Hepatocyte (in vitro differentiated cells): ENCODE measurements at regions not wholly inside any gene's neighbourhood (a gene's known extent, or its start where the extent isn't known, plus 50 kb on each side); places are given as distances from the start of the nearest gene placed in this dataset.
"Not testable (repeated sequence)": the region's sequence is repeated elsewhere in the genome, so short reads cannot be mapped to it uniquely, and the experiment has no call there.

Source experiments
- DNase-seq: peaks from one replicate; pipeline ENCODE4 v3.0.0-alpha.2; 2016; ENCODE audit warnings: low spot score
- H2AFZ ChIP-seq: fragments of 200-600 bp; sonication (generic); 2 replicates; pipeline ENCODE4 v1.6.0; 2016; ENCODE audit warnings: antibody characterized with exemption, mild to moderate bottlenecking
- H3K27ac ChIP-seq: fragments of 200-600 bp; sonication (generic); 2 replicates; pipeline ENCODE4 v1.5.1; 2016; ENCODE audit warnings: mild to moderate bottlenecking
- H3K27me3 ChIP-seq: fragments of 200-600 bp; sonication (generic); 2 replicates; pipeline ENCODE4 v1.6.1; 2016
- H3K36me3 ChIP-seq: fragments of 200-600 bp; sonication (generic); replicated peaks from 2 replicates; pipeline ENCODE4 v1.5.1; 2016; ENCODE audit warnings: low read depth; ENCODE audit not compliant: insufficient read depth
- H3K4me1 ChIP-seq: fragments of 200-600 bp; sonication (generic); 2 replicates; pipeline ENCODE4 v1.5.1; 2016; ENCODE audit warnings: mild to moderate bottlenecking, moderate library complexity; ENCODE audit not compliant: insufficient read depth
- H3K4me2 ChIP-seq: fragments of 200-600 bp; sonication (generic); 2 replicates; pipeline ENCODE4 v1.6.0; 2016
- H3K4me3 ChIP-seq: fragments of 200-600 bp; sonication (generic); 2 replicates; pipeline ENCODE4 v1.5.1; 2016; ENCODE audit warnings: mild to moderate bottlenecking
- H3K79me2 ChIP-seq: fragments of 200-600 bp; sonication (generic); 2 replicates; pipeline ENCODE4 v1.6.0; 2017; ENCODE audit warnings: mild to moderate bottlenecking
- H3K9me2 ChIP-seq: fragments of 200-600 bp; sonication (generic); replicated peaks from 2 replicates; pipeline ENCODE4 v1.6.0; 2017; ENCODE audit warnings: mild to moderate bottlenecking; ENCODE audit not compliant: insufficient read depth
- H3K9me3 ChIP-seq: fragments of 200-600 bp; sonication (generic); 2 replicates; pipeline ENCODE4 v1.5.1; 2016; ENCODE audit warnings: low read depth, mild to moderate bottlenecking
- H4K20me1 ChIP-seq: fragments of 200-600 bp; sonication (generic); 2 replicates; pipeline ENCODE4 v1.6.0; 2016; ENCODE audit warnings: mild to moderate bottlenecking; ENCODE audit not compliant: insufficient read depth, poor library complexity, severe bottlenecking
- EZH2 ChIP-seq: fragments of 200-600 bp; sonication (generic); IDR thresholded peaks from 2 replicates; pipeline ENCODE4 v1.6.1; 2016; ENCODE audit warnings: antibody characterized with exemption, mild to moderate bottlenecking, borderline replicate concordance
- EZH2phosphoT487 ChIP-seq: fragments of 200-600 bp; sonication (generic); IDR thresholded peaks from one replicate; pipeline ENCODE4 v1.6.1; 2018; ENCODE audit warnings: antibody characterized with exemption, mild to moderate bottlenecking, low read depth, moderate library complexity; ENCODE audit not compliant: unreplicated experiment, severe bottlenecking
- WGBS: methylation state at CpG from one replicate; pipeline ENCODE4 v1.1.6; 2016; ENCODE audit warnings: low lambda C conversion rate; ENCODE audit errors: missing lambda C conversion rate; 5-methylcytosine and 5-hydroxymethylcytosine counted together
- TF ChIP-seq, protein P1 (sequence below): fragments of 200-600 bp; sonication (generic); IDR thresholded peaks from 2 replicates; pipeline ENCODE4 v1.5.1; 2016; ENCODE audit warnings: antibody characterized with exemption, mild to moderate bottlenecking; ENCODE audit not compliant: poor library complexity

DNA sequence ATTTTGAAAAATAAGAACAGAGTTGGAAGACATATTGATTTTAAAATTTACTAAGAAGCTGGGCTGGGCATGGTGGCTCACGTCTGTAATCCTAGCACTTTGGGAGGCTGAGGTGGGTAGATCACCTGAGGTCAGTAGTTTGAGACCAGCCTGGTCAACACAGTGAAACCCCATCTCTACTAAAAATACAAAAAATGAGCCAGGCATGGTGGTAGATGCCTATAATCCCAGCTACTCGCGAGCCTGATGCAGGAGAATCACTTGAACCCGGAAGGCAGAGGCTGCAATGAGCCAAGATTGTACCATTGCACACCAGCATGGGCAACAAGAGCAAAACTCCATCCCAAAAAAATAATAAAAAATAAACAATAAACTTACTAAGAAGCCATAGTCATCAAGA is 262.5 kb downstream of the GOLGA6L6 start:
- not testable (repeated sequence) for H3K36me3 ChIP-seq, DNase-seq, H3K4me1 ChIP-seq, H3K79me2 ChIP-seq, H3K4me2 ChIP-seq, H3K27me3 ChIP-seq, H4K20me1 ChIP-seq, H3K4me3 ChIP-seq, H3K9me2 ChIP-seq, H3K27ac ChIP-seq, H2AFZ ChIP-seq
- 37% methylated on average over 4 of the region's 4 CpGs for WGBS
- peaks cover 48% of the 10 kb centered on the region for H3K9me3 ChIP-seq

GRCh38 chr15:20278376-20278775 is 263.2 kb downstream of the GOLGA6L6 start:
- H3K9me3 ChIP-seq, result peaks cover 55% of the 10 kb centered on the region
- not testable (repeated sequence) for H3K27me3 ChIP-seq, H3K4me1 ChIP-seq, H3K9me2 ChIP-seq, H3K4me2 ChIP-seq, H3K4me3 ChIP-seq, H4K20me1 ChIP-seq, H3K79me2 ChIP-seq, H2AFZ ChIP-seq, H3K27ac ChIP-seq, H3K36me3 ChIP-seq, DNase-seq
- 23% methylated on average over 1 of the region's 1 CpG for WGBS

DNA sequence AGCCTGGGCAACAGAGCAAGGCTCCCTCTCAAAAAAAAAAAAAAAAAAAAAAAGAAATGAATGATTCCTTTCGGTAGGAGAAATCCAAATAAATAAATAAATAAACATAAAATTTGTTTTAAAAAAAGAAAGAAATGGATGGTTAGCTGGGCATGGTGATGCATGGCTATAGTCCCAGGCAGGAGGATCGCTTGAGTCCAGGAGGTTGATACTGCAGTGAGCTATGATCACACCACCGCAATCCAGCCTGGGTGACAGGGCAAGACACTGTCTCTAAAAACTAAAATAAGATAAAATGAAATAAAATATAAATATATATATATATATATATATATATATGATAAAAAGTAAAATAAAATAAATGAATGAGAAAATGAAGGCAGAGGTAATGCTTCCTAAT is 264.1 kb downstream of the GOLGA6L6 start:
- not testable (repeated sequence) for H3K4me3 ChIP-seq, H3K27ac ChIP-seq, DNase-seq, H3K27me3 ChIP-seq, H3K4me2 ChIP-seq, H3K79me2 ChIP-seq, H3K36me3 ChIP-seq, H3K4me1 ChIP-seq, H4K20me1 ChIP-seq, H2AFZ ChIP-seq, H3K9me2 ChIP-seq
- 69% methylated on average over 3 of the region's 3 CpGs for WGBS
- H3K9me3 ChIP-seq, result peaks cover 58% of the 10 kb centered on the region

- DNase-seq, result peak; percentile 5
- not testable (repeated sequence) for H4K20me1 ChIP-seq, H3K4me1 ChIP-seq, H3K27ac ChIP-seq, H3K4me2 ChIP-seq, H3K4me3 ChIP-seq, H2AFZ ChIP-seq, H3K79me2 ChIP-seq, H3K36me3 ChIP-seq, H3K27me3 ChIP-seq, H3K9me2 ChIP-seq
- peaks cover 66% of the 10 kb centered on the region for H3K9me3 ChIP-seq
- WGBS, result 71% methylated on average over 13 of the region's 13 CpGs
Measured at GRCh38 chr15:20276312-20277114, 265.1 kb downstream of the GOLGA6L6 start.

DNA sequence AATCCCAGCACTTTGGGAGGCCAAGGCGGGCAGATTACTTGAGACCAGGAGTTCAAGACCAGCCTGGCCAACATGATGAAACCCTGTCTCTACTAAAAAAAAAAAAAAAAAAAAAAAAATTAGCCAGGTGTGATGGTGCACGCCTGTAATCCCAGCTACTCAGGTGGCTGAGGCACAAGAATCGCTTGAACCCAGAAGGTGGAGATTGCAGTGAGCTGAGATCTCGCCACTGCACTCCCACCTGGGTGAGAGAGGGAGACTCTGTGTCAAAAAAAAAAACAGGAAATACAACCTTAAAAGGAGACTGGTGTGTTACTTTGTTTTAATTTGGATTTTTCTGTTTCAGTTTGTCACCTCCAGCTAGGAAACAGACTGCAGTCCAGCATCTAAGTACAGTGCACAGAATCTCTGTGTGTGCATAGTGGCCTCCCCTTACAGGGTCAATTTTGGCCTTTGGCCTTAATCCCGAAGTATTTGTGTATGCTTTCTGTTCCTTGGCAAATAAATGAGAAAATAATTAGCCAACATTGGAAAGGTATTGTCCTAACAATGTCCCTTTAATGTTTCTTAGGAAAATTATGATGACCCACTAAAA is 266.1 kb downstream of the GOLGA6L6 start:
- H3K27me3 ChIP-seq, H3K4me2 ChIP-seq, DNase-seq, H2AFZ ChIP-seq, H3K36me3 ChIP-seq, H3K4me3 ChIP-seq, H4K20me1 ChIP-seq, H3K4me1 ChIP-seq, H3K27ac ChIP-seq, H3K9me2 ChIP-seq, H3K79me2 ChIP-seq: not testable (repeated sequence)
- WGBS, result 46% methylated on average over 5 of the region's 5 CpGs
- H3K9me3 ChIP-seq, result peaks cover 66% of the 10 kb centered on the region

DNA sequence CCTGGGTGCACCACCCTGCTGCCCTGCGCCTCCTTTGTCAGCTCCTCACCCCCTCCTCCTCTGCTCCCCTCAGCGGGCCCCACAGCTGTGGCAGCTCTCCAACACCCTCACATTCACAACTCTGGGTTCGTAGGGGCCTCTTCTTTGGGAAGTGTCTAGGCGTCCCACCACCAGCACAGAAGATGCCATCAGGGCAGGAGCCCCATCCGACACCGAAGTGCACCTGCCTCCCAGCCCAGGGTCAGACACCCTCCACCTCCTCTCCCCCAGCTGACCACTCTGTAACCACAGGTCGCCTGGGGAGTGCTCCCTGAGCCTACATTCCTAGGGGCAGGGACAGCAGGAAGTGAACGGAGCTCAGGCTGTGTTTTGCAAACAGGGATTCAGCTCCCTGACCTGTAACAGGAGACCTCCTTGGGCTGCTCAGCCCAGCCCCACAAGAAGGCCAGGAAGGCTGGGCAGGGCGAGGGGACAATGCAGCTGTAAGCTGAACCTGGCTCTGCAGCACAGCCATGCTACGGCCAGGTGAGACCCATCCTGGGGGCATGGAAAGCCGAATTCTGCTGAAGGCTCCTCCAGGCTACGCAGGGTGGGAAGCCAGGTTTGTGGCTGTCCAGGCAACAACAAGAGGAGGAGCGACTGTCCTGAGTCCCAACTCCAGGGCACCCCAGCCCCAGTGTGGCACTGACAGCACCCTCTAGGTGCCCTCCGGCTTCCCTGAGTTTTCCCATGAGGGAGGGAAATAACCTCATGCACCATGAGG is 269.0 kb downstream of the GOLGA6L6 start:
- H2AFZ ChIP-seq, result no peak overlapping the region
- H3K27ac ChIP-seq, result no peak overlapping the region
- no peaks in the 10 kb centered on the region for H3K4me1 ChIP-seq
- no peaks in the 10 kb centered on the region for H4K20me1 ChIP-seq
- H3K4me3 ChIP-seq, result no peak overlapping the region
- TF ChIP-seq EZH2 (no peak), EZH2phosphoT487 (no peak)
- TF ChIP-seq, protein P1, sequence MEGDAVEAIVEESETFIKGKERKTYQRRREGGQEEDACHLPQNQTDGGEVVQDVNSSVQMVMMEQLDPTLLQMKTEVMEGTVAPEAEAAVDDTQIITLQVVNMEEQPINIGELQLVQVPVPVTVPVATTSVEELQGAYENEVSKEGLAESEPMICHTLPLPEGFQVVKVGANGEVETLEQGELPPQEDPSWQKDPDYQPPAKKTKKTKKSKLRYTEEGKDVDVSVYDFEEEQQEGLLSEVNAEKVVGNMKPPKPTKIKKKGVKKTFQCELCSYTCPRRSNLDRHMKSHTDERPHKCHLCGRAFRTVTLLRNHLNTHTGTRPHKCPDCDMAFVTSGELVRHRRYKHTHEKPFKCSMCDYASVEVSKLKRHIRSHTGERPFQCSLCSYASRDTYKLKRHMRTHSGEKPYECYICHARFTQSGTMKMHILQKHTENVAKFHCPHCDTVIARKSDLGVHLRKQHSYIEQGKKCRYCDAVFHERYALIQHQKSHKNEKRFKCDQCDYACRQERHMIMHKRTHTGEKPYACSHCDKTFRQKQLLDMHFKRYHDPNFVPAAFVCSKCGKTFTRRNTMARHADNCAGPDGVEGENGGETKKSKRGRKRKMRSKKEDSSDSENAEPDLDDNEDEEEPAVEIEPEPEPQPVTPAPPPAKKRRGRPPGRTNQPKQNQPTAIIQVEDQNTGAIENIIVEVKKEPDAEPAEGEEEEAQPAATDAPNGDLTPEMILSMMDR, result no peak
- H3K9me3 ChIP-seq, result peaks cover 79% of the 10 kb centered on the region
- no peak for DNase-seq
- H3K9me2 ChIP-seq, result no peaks in the 10 kb centered on the region
- no peaks in the 10 kb centered on the region for H3K36me3 ChIP-seq
- no peak overlapping the region for H3K4me2 ChIP-seq
- H3K27me3 ChIP-seq, result no peaks in the 10 kb centered on the region
- H3K79me2 ChIP-seq, result no peaks in the 10 kb centered on the region
- WGBS, result 76% methylated on average over 14 of the region's 14 CpGs
